ENCODE measurements at regions not wholly inside any gene's neighbourhood (a gene's known extent, or its start where the extent isn't known, plus 50 kb on each side); places are given as distances from the start of the nearest gene placed in this dataset.

- H3K4me3 ChIP-seq: no peak overlapping the region
- TF ChIP-seq IRF3 (IDR thresholded peaks at IDR 0.05) (no peak), MEF2B (IDR thresholded peaks at IDR 0.05; ENCODE audit: partially characterized antibody, poor library complexity, severe bottlenecking) (no peak), NFYB (IDR thresholded peaks at IDR 0.05; ENCODE audit: insufficient read depth, low read depth, low read length) (no peak), BCL3 (IDR thresholded peaks at IDR 0.05; ENCODE audit: borderline replicate concordance, insufficient read depth, low read depth, low read length, poor library complexity, severe bottlenecking) (no peak), RCOR1 (conservative IDR thresholded peaks at IDR 0.05; ENCODE audit: low read depth, low read length) (no peak), CREB1 (IDR thresholded peaks at IDR 0.05; ENCODE audit: low read depth) (no peak), ATF2 (IDR thresholded peaks at IDR 0.05; ENCODE audit: low read length) (no peak)
- no peaks in the 10 kb centered on the region for H4K20me1 ChIP-seq (ENCODE audit: control insufficient read depth, insufficient read depth)
- no peak overlapping the region for H2AFZ ChIP-seq (ENCODE audit: control insufficient read depth, low read depth, low read length)
- ChIA-PET RAD21 (ENCODE audit: unreplicated experiment) (no interaction called here), CTCF (no interaction called here), POLR2A (no interaction called here), SMC1A (ENCODE audit: uncharacterized antibody, unreplicated experiment) (no interaction called here)
- H3K9me3 ChIP-seq (replicated peaks; ENCODE audit: control insufficient read depth, insufficient read depth, low read length): no peaks in the 10 kb centered on the region
- no peak for FAIRE-seq
- in situ Hi-C loops (cut with MboI) (no loop called here), intact Hi-C loops (cut with micrococcal nuclease; ENCODE audit: unreplicated experiment) (no loop called here)
- no peak for DNase-seq (ENCODE audit: low read depth, low spot score)
- no peak overlapping the region for H3K4me2 ChIP-seq (ENCODE audit: control insufficient read depth, insufficient read depth)
- no peak overlapping the region for H3K27ac ChIP-seq (ENCODE audit: control insufficient read depth, insufficient read depth)
- BruUV-seq (replicated peaks): no TSS peak
- no peaks in the 10 kb centered on the region for H3K4me1 ChIP-seq (ENCODE audit: control insufficient read depth, insufficient read depth, low read length)
- no peak for ATAC-seq
- H3K36me3 ChIP-seq (ENCODE audit: control insufficient read depth in 2 of 2, insufficient read depth in 2 of 2, low read length in 1 of 2): no peaks in the 10 kb centered on the region
- no peaks in the 10 kb centered on the region for H3K27me3 ChIP-seq (replicated peaks in 1 of 2; ENCODE audit: control insufficient read depth in 2 of 2, insufficient read depth in 2 of 2, low read length in 1 of 2)
- no peak overlapping the region for H3K9ac ChIP-seq (ENCODE audit: control insufficient read depth, insufficient read depth, low read length)
- no peaks in the 10 kb centered on the region for H3K79me2 ChIP-seq (ENCODE audit: control insufficient read depth, insufficient read depth, low read length)
These were observed 424.0 kb upstream of the PDZRN3 start for GRCh38 chr3:74048699-74049098.

Measured in GM12878 (cell line).